ENCODE measurements at regions not wholly inside any gene's neighbourhood (a gene's known extent, or its start where the extent isn't known, plus 50 kb on each side); places are given as distances from the start of the nearest gene placed in this dataset.

DNA sequence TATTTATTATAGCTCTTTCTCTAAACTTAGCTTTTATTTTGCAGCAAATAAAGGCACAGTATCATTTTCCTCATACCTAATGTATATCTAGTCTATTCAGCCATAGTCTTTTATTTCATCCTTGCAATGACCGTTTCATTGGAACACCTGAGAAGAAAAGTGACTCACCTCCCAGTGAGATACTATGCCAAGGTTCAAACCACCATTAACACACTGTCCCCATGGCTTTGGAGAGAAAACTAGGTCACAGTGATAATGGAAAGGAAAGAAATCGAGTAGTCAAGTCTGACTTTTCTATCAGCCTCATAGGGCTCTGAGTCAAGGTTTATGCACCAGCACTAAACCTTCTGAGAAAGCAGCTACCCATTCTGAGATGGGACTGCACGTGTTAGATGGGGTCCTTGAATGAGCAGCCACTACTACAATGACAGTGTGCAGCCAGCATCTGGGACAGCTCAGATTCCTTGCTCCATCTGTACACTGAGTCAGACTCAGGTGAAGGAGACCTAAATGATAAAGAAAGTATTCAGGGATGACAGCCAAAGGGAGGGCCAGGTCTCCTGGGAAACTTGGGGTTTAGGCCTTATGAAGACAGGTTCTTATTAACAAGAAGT, 971.1 kb upstream of the ACVR2A start:
- TF ChIP-seq, protein P1, sequence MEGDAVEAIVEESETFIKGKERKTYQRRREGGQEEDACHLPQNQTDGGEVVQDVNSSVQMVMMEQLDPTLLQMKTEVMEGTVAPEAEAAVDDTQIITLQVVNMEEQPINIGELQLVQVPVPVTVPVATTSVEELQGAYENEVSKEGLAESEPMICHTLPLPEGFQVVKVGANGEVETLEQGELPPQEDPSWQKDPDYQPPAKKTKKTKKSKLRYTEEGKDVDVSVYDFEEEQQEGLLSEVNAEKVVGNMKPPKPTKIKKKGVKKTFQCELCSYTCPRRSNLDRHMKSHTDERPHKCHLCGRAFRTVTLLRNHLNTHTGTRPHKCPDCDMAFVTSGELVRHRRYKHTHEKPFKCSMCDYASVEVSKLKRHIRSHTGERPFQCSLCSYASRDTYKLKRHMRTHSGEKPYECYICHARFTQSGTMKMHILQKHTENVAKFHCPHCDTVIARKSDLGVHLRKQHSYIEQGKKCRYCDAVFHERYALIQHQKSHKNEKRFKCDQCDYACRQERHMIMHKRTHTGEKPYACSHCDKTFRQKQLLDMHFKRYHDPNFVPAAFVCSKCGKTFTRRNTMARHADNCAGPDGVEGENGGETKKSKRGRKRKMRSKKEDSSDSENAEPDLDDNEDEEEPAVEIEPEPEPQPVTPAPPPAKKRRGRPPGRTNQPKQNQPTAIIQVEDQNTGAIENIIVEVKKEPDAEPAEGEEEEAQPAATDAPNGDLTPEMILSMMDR (IDR thresholded peaks at IDR 0.05) = no peak
- no peak for TF ChIP-seq POLR2AphosphoS5 (IDR thresholded peaks at IDR 0.05; ENCODE audit: low read depth, low read length)
- no peak for TF ChIP-seq SIN3A (IDR thresholded peaks at IDR 0.05; ENCODE audit: borderline replicate concordance, insufficient read depth, low read depth, low read length)
- TF ChIP-seq, protein P2, sequence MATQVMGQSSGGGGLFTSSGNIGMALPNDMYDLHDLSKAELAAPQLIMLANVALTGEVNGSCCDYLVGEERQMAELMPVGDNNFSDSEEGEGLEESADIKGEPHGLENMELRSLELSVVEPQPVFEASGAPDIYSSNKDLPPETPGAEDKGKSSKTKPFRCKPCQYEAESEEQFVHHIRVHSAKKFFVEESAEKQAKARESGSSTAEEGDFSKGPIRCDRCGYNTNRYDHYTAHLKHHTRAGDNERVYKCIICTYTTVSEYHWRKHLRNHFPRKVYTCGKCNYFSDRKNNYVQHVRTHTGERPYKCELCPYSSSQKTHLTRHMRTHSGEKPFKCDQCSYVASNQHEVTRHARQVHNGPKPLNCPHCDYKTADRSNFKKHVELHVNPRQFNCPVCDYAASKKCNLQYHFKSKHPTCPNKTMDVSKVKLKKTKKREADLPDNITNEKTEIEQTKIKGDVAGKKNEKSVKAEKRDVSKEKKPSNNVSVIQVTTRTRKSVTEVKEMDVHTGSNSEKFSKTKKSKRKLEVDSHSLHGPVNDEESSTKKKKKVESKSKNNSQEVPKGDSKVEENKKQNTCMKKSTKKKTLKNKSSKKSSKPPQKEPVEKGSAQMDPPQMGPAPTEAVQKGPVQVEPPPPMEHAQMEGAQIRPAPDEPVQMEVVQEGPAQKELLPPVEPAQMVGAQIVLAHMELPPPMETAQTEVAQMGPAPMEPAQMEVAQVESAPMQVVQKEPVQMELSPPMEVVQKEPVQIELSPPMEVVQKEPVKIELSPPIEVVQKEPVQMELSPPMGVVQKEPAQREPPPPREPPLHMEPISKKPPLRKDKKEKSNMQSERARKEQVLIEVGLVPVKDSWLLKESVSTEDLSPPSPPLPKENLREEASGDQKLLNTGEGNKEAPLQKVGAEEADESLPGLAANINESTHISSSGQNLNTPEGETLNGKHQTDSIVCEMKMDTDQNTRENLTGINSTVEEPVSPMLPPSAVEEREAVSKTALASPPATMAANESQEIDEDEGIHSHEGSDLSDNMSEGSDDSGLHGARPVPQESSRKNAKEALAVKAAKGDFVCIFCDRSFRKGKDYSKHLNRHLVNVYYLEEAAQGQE (IDR thresholded peaks at IDR 0.05; ENCODE audit: insufficient read depth in 1 of 2, low read depth in 2 of 2, low read length in 1 of 2) = no peak
- no peak for TF ChIP-seq TCF7L2 (IDR thresholded peaks at IDR 0.05; ENCODE audit: low read depth, low read length)
